DND-41 (cell line): ENCODE measurements at regions not wholly inside any gene's neighbourhood (a gene's known extent, or its start where the extent isn't known, plus 50 kb on each side); places are given as distances from the start of the nearest gene placed in this dataset.

Experiments used
- CTCF ChIP-seq: IDR thresholded peaks from 2 replicates; pipeline ENCODE4 v1.5.1; 2012; ENCODE audit warnings: borderline replicate concordance, low read length, moderate library complexity, mild to moderate bottlenecking; ENCODE audit not compliant: poor library complexity, severe bottlenecking; ENCODE audit errors: extremely low read depth
- EZH2 ChIP-seq: IDR thresholded peaks from 3 replicates; pipeline ENCODE4 v1.6.1; 2012; ENCODE audit warnings: borderline replicate concordance, low read depth, mild to moderate bottlenecking, moderate library complexity, low read length, inconsistent platforms; ENCODE audit not compliant: severe bottlenecking

DNA sequence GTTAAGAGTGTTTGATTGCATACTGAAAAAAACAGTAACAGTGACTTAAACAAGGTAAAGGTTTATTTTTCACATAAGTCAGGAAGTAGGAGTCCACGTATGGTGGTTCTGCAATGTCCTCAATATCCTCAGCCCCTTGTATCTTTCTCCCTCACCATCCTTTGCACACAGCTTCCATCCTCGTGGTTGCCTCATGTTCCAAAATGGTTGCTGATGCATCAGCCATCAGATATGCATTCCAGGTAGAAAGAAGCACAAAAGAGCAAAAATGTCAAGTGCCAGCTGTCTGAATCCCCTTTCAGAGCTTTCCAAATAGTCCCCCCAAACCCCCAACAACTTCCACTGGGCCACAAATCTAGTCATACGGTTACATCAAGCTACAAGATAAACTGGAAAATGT is 138.1 kb downstream of the SYF2 start:
- TF ChIP-seq CTCF (no peak), EZH2 (no peak)
